ENCODE measurements at regions not wholly inside any gene's neighbourhood (a gene's known extent, or its start where the extent isn't known, plus 50 kb on each side); places are given as distances from the start of the nearest gene placed in this dataset.

GRCh38 chr4:164512124-164512523, 241.8 kb upstream of the SMIM31 start:
- H3K4me3 ChIP-seq (replicated peaks; ENCODE audit: low read depth, low read length) = no peak overlapping the region
- DNase-seq (ENCODE audit: extremely low read depth, low read depth) = no peak
- TF ChIP-seq, protein P1, sequence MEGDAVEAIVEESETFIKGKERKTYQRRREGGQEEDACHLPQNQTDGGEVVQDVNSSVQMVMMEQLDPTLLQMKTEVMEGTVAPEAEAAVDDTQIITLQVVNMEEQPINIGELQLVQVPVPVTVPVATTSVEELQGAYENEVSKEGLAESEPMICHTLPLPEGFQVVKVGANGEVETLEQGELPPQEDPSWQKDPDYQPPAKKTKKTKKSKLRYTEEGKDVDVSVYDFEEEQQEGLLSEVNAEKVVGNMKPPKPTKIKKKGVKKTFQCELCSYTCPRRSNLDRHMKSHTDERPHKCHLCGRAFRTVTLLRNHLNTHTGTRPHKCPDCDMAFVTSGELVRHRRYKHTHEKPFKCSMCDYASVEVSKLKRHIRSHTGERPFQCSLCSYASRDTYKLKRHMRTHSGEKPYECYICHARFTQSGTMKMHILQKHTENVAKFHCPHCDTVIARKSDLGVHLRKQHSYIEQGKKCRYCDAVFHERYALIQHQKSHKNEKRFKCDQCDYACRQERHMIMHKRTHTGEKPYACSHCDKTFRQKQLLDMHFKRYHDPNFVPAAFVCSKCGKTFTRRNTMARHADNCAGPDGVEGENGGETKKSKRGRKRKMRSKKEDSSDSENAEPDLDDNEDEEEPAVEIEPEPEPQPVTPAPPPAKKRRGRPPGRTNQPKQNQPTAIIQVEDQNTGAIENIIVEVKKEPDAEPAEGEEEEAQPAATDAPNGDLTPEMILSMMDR (IDR thresholded peaks at IDR 0.05; ENCODE audit: low read depth, low read length, missing control alignments) = no peak

- no peak overlapping the region for H3K4me3 ChIP-seq (replicated peaks; ENCODE audit: low read depth, low read length)
- no peak for DNase-seq (ENCODE audit: extremely low read depth, low read depth)
- TF ChIP-seq, protein P1 (IDR thresholded peaks at IDR 0.05; ENCODE audit: low read depth, low read length, missing control alignments) = no peak
Measured at GRCh38 chr4:164514765-164515164, 239.2 kb upstream of the SMIM31 start.

- H3K4me3 ChIP-seq (replicated peaks; ENCODE audit: low read depth, low read length) = no peak overlapping the region
- TF ChIP-seq, protein P1 (IDR thresholded peaks at IDR 0.05; ENCODE audit: low read depth, low read length, missing control alignments) = no peak
- no peak for DNase-seq (ENCODE audit: extremely low read depth, low read depth)
Measured at GRCh38 chr4:164524789-164525188, 229.1 kb upstream of the SMIM31 start.

DNA sequence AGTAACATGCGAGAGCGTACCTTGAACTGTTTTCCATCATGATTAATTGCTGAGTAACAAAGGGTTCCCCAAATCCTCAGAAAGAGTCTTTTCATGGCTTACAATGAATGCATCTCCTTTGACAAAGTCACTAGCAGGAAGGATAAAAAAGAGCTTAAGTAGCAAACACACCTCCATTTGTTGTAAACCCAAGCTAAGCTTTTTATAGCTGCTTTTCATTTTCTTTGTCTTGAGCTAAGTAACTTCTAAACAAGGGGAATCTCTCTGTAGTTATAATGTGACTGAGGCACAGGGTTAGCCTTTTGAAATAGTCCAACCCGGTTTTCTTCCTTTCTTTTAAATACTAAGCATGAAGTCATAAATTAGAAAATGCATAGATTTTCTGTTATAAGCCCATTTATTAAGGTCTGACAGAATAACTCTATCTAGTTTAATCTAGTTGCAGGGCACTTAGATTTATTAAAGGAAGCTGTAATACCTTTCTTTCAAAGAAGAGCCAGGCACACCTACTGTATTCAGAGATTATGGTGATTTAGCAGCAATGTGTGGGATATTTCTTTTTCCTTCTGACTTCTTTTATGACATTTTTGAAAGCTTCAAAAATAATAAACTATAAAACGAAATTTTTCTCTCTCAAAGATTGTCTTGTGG, 226.9 kb upstream of the SMIM31 start:
- no peak overlapping the region for H3K4me3 ChIP-seq (replicated peaks; ENCODE audit: low read depth, low read length)
- DNase-seq (ENCODE audit: extremely low read depth, low read depth) = no peak
- TF ChIP-seq, protein P1 (IDR thresholded peaks at IDR 0.05; ENCODE audit: low read depth, low read length, missing control alignments) = no peak

- TF ChIP-seq, protein P1 (IDR thresholded peaks at IDR 0.05; ENCODE audit: low read depth, low read length, missing control alignments) = no peak
- DNase-seq (ENCODE audit: extremely low read depth, low read depth) = no peak
- H3K4me3 ChIP-seq (replicated peaks; ENCODE audit: low read depth, low read length) = no peak overlapping the region
Measured at GRCh38 chr4:164529058-164529457, 224.9 kb upstream of the SMIM31 start.

DNA sequence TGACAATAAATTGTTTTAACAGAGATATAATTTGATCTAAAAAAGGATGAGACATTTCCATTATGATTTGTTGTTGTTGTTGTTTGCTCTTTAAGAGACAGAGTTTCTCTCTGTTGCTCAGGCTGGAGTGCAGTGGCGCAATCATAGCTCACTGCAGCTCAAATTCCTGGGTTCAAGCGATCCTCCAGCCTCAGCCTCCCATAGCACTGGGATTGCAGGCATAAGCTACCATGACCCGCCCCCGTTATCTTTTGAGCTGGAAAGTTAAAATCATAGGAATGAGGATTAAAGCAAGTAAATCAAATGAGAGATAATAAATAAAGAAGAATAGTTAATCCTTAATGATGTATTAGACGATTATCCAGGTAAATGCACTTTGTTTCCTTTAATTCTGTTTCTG, 224.4 kb upstream of the SMIM31 start:
- no peak overlapping the region for H3K4me3 ChIP-seq (replicated peaks; ENCODE audit: low read depth, low read length)
- TF ChIP-seq, protein P1 (IDR thresholded peaks at IDR 0.05; ENCODE audit: low read depth, low read length, missing control alignments) = no peak
- no peak for DNase-seq (ENCODE audit: extremely low read depth, low read depth)

- DNase-seq (ENCODE audit: extremely low read depth, low read depth) = no peak
- H3K4me3 ChIP-seq (replicated peaks; ENCODE audit: low read depth, low read length) = no peak overlapping the region
- TF ChIP-seq, protein P1 (IDR thresholded peaks at IDR 0.05; ENCODE audit: low read depth, low read length, missing control alignments) = no peak
Measured at GRCh38 chr4:164531336-164531735, 222.6 kb upstream of the SMIM31 start.
